Aorta (tissue), 5 donors: ENCODE measurements at regions not wholly inside any gene's neighbourhood (a gene's known extent, or its start where the extent isn't known, plus 50 kb on each side); places are given as distances from the start of the nearest gene placed in this dataset.

ENCODE experiments used
- ATAC-seq: fragments of 200-7000 bp; cut with Tn5 transposase; one replicate; pipeline ENCODE4 v1.9.1; 2022; ENCODE audit warnings: moderate library complexity; ENCODE audit not compliant: low FRiP score
- DNase-seq, 2 donors: peaks; one replicate each; pipeline ENCODE4 v3.0.0-alpha.2; 2020
- H3K27ac ChIP-seq, 2 donors: one replicate each; pipeline ENCODE4 v1.5.1; 2013; ENCODE audit warnings: low read length in 2 of 2, mild to moderate bottlenecking in 2 of 2, moderate library complexity in 2 of 2, control low read depth in 1 of 2, inconsistent platforms in 1 of 2, low read depth in 1 of 2
- H3K27me3 ChIP-seq, 2 donors: one replicate each; pipeline ENCODE4 v1.6.1; 2013; ENCODE audit warnings: control low read depth in 1 of 2, low read length in 1 of 2, mild to moderate bottlenecking in 1 of 2, moderate library complexity in 1 of 2; ENCODE audit not compliant: insufficient read depth in 2 of 2, control insufficient read depth in 1 of 2
- H3K36me3 ChIP-seq, 2 donors: one replicate each; pipeline ENCODE4 v1.6.1; 2013; ENCODE audit warnings: control low read depth in 1 of 2, low read length in 1 of 2, mild to moderate bottlenecking in 1 of 2; ENCODE audit not compliant: insufficient read depth in 2 of 2, control insufficient read depth in 1 of 2
- H3K4me1 ChIP-seq, 2 donors: one replicate each; pipeline ENCODE4 v1.6.1; 2013; ENCODE audit warnings: low read length in 2 of 2, control low read depth in 1 of 2, mild to moderate bottlenecking in 1 of 2, moderate library complexity in 1 of 2; ENCODE audit not compliant: insufficient read depth in 2 of 2, control insufficient read depth in 1 of 2
- H3K4me3 ChIP-seq, 2 donors: one replicate each; pipeline ENCODE4 v1.5.1; 2013; ENCODE audit warnings: low read length in 2 of 2, control low read depth in 1 of 2, mild to moderate bottlenecking in 1 of 2
- H3K9me3 ChIP-seq: one replicate; pipeline ENCODE4 v1.6.1; 2013; ENCODE audit warnings: mild to moderate bottlenecking, low read length; ENCODE audit not compliant: control insufficient read depth
- WGBS, 2 donors: extraction: QIAGEN DNeasy Blood & Tissue Kit; methylation state at CpG; one replicate each; pipeline ENCODE4 v1.1.7; 2013; 5-methylcytosine and 5-hydroxymethylcytosine counted together
- intact Hi-C, 2 donors: fragments of 100-400 bp; cut with DNase I; formaldehyde crosslinking; loops; one replicate each; pipeline versions ENCODE4 v1.14.2 to v1.15.0; 2022
- donor health status: healthy with polysubstance abuse.
- donor health status: Bipolar disorder and iron deficiency.
- donor health status: DM: no; HTN: no; CAD: no.
- donor health status: DM: no; HTN: no; CAD: no.
- donor health status: DM: yes; HTN: yes; CAD: no.

GRCh38 chr6:14622909-14623505, 505.4 kb downstream of the CD83 start:
- no peaks in the 10 kb centered on the region for H3K36me3 ChIP-seq
- ATAC-seq (no peak), DNase-seq (no peak)
- no peak overlapping the region for H3K27ac ChIP-seq
- 65 to 76% methylated on average over 6 of the region's 6 CpGs for WGBS, 2 donors
- H3K4me3 ChIP-seq, result no peak overlapping the region
- H3K9me3 ChIP-seq, result peaks cover 1% of the 10 kb centered on the region
- H3K4me1 ChIP-seq, result no peaks in the 10 kb centered on the region
- H3K27me3 ChIP-seq, result no peaks in the 10 kb centered on the region
- intact Hi-C loops, result no loop called here

- Histone ChIP-seq H3K27ac (no peak overlapping the region), H3K27me3 (no peaks in the 10 kb centered on the region), H3K4me1 (no peaks in the 10 kb centered on the region), H3K36me3 (no peaks in the 10 kb centered on the region), H3K9me3 (peaks cover 1% of the 10 kb centered on the region), H3K4me3 (no peak overlapping the region)
- ATAC-seq (no peak), DNase-seq (no peak)
- WGBS, 2 donors, result 75 to 81% methylated on average over 8 of the region's 8 CpGs
- intact Hi-C loops, result no loop called here
These were observed 507.8 kb downstream of the CD83 start for GRCh38 chr6:14625173-14625895.

GRCh38 chr6:14626556-14626955, 509.0 kb downstream of the CD83 start:
- no peaks in the 10 kb centered on the region for H3K36me3 ChIP-seq
- 82% methylated on average over 6 of the region's 6 CpGs for WGBS, 2 donors
- no peak overlapping the region for H3K4me3 ChIP-seq
- ATAC-seq, result no peak
- H3K9me3 ChIP-seq, result peaks cover 1% of the 10 kb centered on the region
- DNase-seq, result no peak
- intact Hi-C loops, result no loop called here
- H3K4me1 ChIP-seq, result no peaks in the 10 kb centered on the region
- H3K27ac ChIP-seq, result no peak overlapping the region
- H3K27me3 ChIP-seq, result no peaks in the 10 kb centered on the region

- Histone ChIP-seq H3K4me3 (no peak overlapping the region), H3K27me3 (no peaks in the 10 kb centered on the region), H3K9me3 (peaks cover 1% of the 10 kb centered on the region), H3K27ac (no peak overlapping the region), H3K36me3 (no peaks in the 10 kb centered on the region), H3K4me1 (no peaks in the 10 kb centered on the region)
- intact Hi-C loops, result no loop called here
- ATAC-seq (no peak), DNase-seq (no peak)
- 13 to 21% methylated on average over 12 of the region's 12 CpGs for WGBS, 2 donors
These were observed 512.4 kb downstream of the CD83 start for GRCh38 chr6:14630016-14630415.

GRCh38 chr6:14633479-14633878, 515.9 kb downstream of the CD83 start:
- DNase-seq, result no peak
- no peaks in the 10 kb centered on the region for H3K36me3 ChIP-seq
- WGBS, 2 donors, result 77 to 89% methylated on average over 3 of the region's 3 CpGs
- H3K27ac ChIP-seq, result no peak overlapping the region
- no peak overlapping the region for H3K4me3 ChIP-seq
- intact Hi-C loops, result no loop called here
- no peak for ATAC-seq
- no peaks in the 10 kb centered on the region for H3K9me3 ChIP-seq
- H3K4me1 ChIP-seq, result no peaks in the 10 kb centered on the region
- no peaks in the 10 kb centered on the region for H3K27me3 ChIP-seq

- no peaks in the 10 kb centered on the region for H3K4me1 ChIP-seq
- no peaks in the 10 kb centered on the region for H3K27me3 ChIP-seq
- 89 to 90% methylated on average over 9 of the region's 9 CpGs for WGBS, 2 donors
- H3K27ac ChIP-seq, result no peak overlapping the region
- no peaks in the 10 kb centered on the region for H3K9me3 ChIP-seq
- intact Hi-C loops, result no loop called here
- H3K4me3 ChIP-seq, result no peak overlapping the region
- DNase-seq (no peak), ATAC-seq (no peak)
- H3K36me3 ChIP-seq, result no peaks in the 10 kb centered on the region
These were observed 516.5 kb downstream of the CD83 start for GRCh38 chr6:14634072-14634471.

GRCh38 chr6:14635195-14635594, 517.6 kb downstream of the CD83 start:
- no peak for DNase-seq
- intact Hi-C loops, result no loop called here

GRCh38 chr6:14635934-14636591, 518.5 kb downstream of the CD83 start:
- no peak overlapping the region for H3K27ac ChIP-seq
- no peak for ATAC-seq
- intact Hi-C loops, result no loop called here
- no peaks in the 10 kb centered on the region for H3K4me1 ChIP-seq
- no peaks in the 10 kb centered on the region for H3K9me3 ChIP-seq
- no peak overlapping the region for H3K4me3 ChIP-seq
- no peak for DNase-seq
- 70 to 73% methylated on average over 6 of the region's 6 CpGs for WGBS, 2 donors
- H3K27me3 ChIP-seq, result no peaks in the 10 kb centered on the region
- no peaks in the 10 kb centered on the region for H3K36me3 ChIP-seq

More at GRCh38 chr6:14635195-14635594, 517.6 kb downstream of the CD83 start:
- no peaks in the 10 kb centered on the region for H3K27me3 ChIP-seq
- H3K4me1 ChIP-seq, result no peaks in the 10 kb centered on the region
- H3K36me3 ChIP-seq, result no peaks in the 10 kb centered on the region
- no peak overlapping the region for H3K4me3 ChIP-seq
- H3K27ac ChIP-seq, result no peak overlapping the region
- WGBS, 2 donors, result 0% methylated on average over 1 of the region's 1 CpG
- no peaks in the 10 kb centered on the region for H3K9me3 ChIP-seq
- ATAC-seq, result no peak

GRCh38 chr6:14638435-14638905, 520.9 kb downstream of the CD83 start:
- Histone ChIP-seq H3K4me3 (no peak overlapping the region), H3K27ac (no peak overlapping the region), H3K4me1 (no peaks in the 10 kb centered on the region), H3K9me3 (no peaks in the 10 kb centered on the region), H3K36me3 (no peaks in the 10 kb centered on the region), H3K27me3 (no peaks in the 10 kb centered on the region)
- intact Hi-C loops, result no loop called here
- no peak for ATAC-seq
- no peak for DNase-seq
- 48 to 49% methylated on average over 4 of the region's 4 CpGs for WGBS, 2 donors
